ENCODE measurements at regions not wholly inside any gene's neighbourhood (a gene's known extent, or its start where the extent isn't known, plus 50 kb on each side); places are given as distances from the start of the nearest gene placed in this dataset.
A peak's percentile ranks its signal among the peaks of the same experiment; 100 is the strongest.

DNA sequence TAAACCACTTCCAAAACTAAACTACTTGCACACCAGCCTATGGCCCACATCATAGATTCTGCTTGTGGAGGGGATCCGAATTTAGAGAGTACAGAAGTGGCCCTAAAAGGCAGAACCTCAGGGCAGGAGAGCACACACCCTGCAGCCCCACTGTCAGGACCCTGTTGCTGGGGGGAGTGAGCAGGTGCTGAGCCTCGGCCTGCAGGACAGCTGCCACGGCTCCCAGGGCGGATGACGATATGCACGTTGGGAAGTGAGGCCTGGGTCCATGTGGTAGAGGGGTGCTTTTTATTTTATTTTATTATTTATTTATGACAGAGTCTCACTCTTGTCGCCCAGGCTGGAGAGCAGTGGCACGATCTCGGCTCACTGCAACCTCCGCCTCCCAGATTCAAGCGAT lies 73.5 kb downstream of the TNFAIP2 start:
- WGBS (ENCODE audit: low lambda C conversion rate), result 90% methylated on average over 10 of the region's 11 CpGs
- Histone ChIP-seq H3K27ac (ENCODE audit: extremely low read length, insufficient read depth, low read length) (no peak overlapping the region), H3K79me2 (ENCODE audit: insufficient read depth, low read length) (no peaks in the 10 kb centered on the region), H3K27me3 (ENCODE audit: control insufficient read depth in 1 of 2, insufficient read depth in 2 of 2, low read length in 2 of 2) (no peaks in the 10 kb centered on the region), H3K4me3 (replicated peaks in 1 of 3; ENCODE audit: insufficient read depth in 1 of 3, low read depth in 2 of 3, low read length in 3 of 3) (no peak overlapping the region), H3K9ac (ENCODE audit: insufficient read depth, low read depth, low read length) (no peak overlapping the region), H4K20me1 (ENCODE audit: insufficient read depth, low read length) (no peaks in the 10 kb centered on the region), H3K36me3 (replicated peaks in 1 of 2; ENCODE audit: control insufficient read depth in 1 of 2, insufficient read depth in 2 of 2, low read length in 2 of 2) (no peaks in the 10 kb centered on the region), H3K4me2 (ENCODE audit: low read depth, low read length) (no peak overlapping the region), H3K9me3 (ENCODE audit: low read length) (no peaks in the 10 kb centered on the region), H2AFZ (ENCODE audit: low read length) (no peak overlapping the region), H3K4me1 (ENCODE audit: insufficient read depth, low read length) (peaks cover 35% of the 10 kb centered on the region)
- intact Hi-C loops (cut with micrococcal nuclease; ENCODE audit: unreplicated experiment) (no loop called here), in situ Hi-C loops (cut with HindIII; ENCODE audit: extremely low pct_ligation_motif_present, low pct_unique_long_range_greater_than_20kb) (no loop called here)
- no TSS peak for BruUV-seq (replicated peaks)
- POLR2A ChIA-PET, result interaction anchor here (1.0 kb wide), 1 partner anchor 10 kb away, joined by 3 read pairs; no protein-coding TSS in a partner anchor
- FAIRE-seq, result no peak
- TF ChIP-seq SRSF1 (optimal IDR thresholded peaks at IDR 0.05; ENCODE audit: low read depth, low read length) (no peak), ZNF468 (CRISPR knock-in tag; IDR thresholded peaks at IDR 0.05) (no peak), U2AF1 (optimal IDR thresholded peaks at IDR 0.05; ENCODE audit: low read depth, low read length) (no peak)
- TF ChIP-seq, protein P1, sequence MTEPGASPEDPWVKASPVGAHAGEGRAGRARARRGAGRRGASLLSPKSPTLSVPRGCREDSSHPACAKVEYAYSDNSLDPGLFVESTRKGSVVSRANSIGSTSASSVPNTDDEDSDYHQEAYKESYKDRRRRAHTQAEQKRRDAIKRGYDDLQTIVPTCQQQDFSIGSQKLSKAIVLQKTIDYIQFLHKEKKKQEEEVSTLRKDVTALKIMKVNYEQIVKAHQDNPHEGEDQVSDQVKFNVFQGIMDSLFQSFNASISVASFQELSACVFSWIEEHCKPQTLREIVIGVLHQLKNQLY (CRISPR knock-in tag; IDR thresholded peaks at IDR 0.05), result no peak
- CTCF ChIA-PET (ENCODE audit: low intra/inter-chr PET ratio, low total read pairs), result no interaction called here
- ATAC-seq, result no peak
- no peak for DNase-seq (ENCODE audit: low spot score)

DNA sequence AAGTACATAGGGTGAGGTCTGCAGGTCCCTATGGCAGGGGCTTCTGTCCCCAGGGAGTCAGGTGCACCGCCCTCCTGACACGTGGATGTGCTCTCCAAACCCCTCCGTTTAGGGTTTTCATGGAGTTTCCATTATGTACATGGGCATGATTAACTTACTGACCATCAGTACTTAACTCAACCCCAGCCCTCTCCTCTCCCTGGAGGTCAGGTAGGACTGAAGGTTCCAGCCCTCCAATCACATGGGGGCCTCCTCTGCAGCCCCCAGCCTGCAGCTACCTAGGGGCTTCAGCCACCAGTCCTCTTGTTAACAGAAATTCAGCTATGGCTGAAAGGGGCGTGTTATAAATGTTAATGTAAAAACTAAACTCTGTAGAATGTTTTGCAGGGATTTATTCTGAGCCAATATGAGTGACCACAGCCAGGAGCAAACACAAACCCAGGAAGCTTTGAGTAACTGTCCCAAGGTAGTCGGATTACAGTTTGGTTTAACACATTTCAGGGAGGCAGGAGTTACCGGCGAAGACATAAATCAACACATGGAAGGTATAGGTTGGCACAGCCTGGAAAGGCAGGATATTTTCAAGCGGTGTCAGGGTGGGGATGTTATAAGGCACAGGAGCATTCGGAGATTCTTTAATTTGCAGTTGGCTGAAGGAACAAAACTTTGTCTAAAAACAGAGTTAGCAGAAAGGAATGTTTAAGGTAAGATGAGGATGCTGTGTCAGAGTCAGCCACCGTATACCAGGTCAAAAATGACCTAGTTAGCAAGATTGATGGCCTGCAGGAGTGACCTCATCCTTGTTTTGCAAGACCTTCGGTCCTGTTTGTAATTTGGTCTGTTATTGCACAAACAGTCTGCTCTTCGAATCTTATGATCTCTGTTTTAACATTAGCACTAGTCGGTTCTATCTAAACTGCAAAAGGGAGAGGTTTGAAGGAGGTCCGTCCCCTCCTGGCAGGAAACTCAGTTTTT lies 75.2 kb downstream of the TNFAIP2 start:
- ChIA-PET CTCF (ENCODE audit: low intra/inter-chr PET ratio, low total read pairs) (no interaction called here), POLR2A (no interaction called here)
- no peak overlapping the region for H3K4me3 ChIP-seq (replicated peaks in 1 of 3; ENCODE audit: insufficient read depth in 1 of 3, low read depth in 2 of 3, low read length in 3 of 3)
- no peaks in the 10 kb centered on the region for H3K36me3 ChIP-seq (replicated peaks in 1 of 2; ENCODE audit: control insufficient read depth in 1 of 2, insufficient read depth in 2 of 2, low read length in 2 of 2)
- no TSS peak for BruUV-seq (replicated peaks)
- no peaks in the 10 kb centered on the region for H4K20me1 ChIP-seq (ENCODE audit: insufficient read depth, low read length)
- FAIRE-seq (peak; percentile 81), ATAC-seq (peak; percentile 87), DNase-seq (ENCODE audit: low spot score) (peak; percentile 52)
- no peak overlapping the region for H3K9ac ChIP-seq (ENCODE audit: insufficient read depth, low read depth, low read length)
- H3K79me2 ChIP-seq (ENCODE audit: insufficient read depth, low read length), result no peaks in the 10 kb centered on the region
- in situ Hi-C loops (cut with HindIII; ENCODE audit: extremely low pct_ligation_motif_present, low pct_unique_long_range_greater_than_20kb) (no loop called here), intact Hi-C loops (cut with micrococcal nuclease; ENCODE audit: unreplicated experiment) (no loop called here)
- no peaks in the 10 kb centered on the region for H3K9me3 ChIP-seq (ENCODE audit: low read length)
- no peak overlapping the region for H3K27ac ChIP-seq (ENCODE audit: extremely low read length, insufficient read depth, low read length)
- WGBS (ENCODE audit: low lambda C conversion rate), result 15% methylated on average over 12 of the region's 14 CpGs
- no peaks in the 10 kb centered on the region for H3K27me3 ChIP-seq (ENCODE audit: control insufficient read depth in 1 of 2, insufficient read depth in 2 of 2, low read length in 2 of 2)
- H2AFZ ChIP-seq (ENCODE audit: low read length), result no peak overlapping the region
- peaks cover 20% of the 10 kb centered on the region for H3K4me1 ChIP-seq (ENCODE audit: insufficient read depth, low read length)
- H3K4me2 ChIP-seq (ENCODE audit: low read depth, low read length), result peak overlapping the region; percentile 29
- TF ChIP-seq, protein P2, sequence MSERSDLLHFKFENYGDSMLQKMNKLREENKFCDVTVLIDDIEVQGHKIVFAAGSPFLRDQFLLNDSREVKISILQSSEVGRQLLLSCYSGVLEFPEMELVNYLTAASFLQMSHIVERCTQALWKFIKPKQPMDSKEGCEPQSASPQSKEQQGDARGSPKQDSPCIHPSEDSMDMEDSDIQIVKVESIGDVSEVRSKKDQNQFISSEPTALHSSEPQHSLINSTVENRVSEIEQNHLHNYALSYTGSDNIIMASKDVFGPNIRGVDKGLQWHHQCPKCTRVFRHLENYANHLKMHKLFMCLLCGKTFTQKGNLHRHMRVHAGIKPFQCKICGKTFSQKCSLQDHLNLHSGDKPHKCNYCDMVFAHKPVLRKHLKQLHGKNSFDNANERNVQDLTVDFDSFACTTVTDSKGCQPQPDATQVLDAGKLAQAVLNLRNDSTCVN (CRISPR knock-in tag; IDR thresholded peaks at IDR 0.05; ENCODE audit: borderline replicate concordance), result no peak
- TF ChIP-seq RARA (CRISPR knock-in tag; IDR thresholded peaks at IDR 0.05), result 0 out of 2 replicates have a peak, but pooled peaks have one; percentile 18
- TF ChIP-seq, protein P3, sequence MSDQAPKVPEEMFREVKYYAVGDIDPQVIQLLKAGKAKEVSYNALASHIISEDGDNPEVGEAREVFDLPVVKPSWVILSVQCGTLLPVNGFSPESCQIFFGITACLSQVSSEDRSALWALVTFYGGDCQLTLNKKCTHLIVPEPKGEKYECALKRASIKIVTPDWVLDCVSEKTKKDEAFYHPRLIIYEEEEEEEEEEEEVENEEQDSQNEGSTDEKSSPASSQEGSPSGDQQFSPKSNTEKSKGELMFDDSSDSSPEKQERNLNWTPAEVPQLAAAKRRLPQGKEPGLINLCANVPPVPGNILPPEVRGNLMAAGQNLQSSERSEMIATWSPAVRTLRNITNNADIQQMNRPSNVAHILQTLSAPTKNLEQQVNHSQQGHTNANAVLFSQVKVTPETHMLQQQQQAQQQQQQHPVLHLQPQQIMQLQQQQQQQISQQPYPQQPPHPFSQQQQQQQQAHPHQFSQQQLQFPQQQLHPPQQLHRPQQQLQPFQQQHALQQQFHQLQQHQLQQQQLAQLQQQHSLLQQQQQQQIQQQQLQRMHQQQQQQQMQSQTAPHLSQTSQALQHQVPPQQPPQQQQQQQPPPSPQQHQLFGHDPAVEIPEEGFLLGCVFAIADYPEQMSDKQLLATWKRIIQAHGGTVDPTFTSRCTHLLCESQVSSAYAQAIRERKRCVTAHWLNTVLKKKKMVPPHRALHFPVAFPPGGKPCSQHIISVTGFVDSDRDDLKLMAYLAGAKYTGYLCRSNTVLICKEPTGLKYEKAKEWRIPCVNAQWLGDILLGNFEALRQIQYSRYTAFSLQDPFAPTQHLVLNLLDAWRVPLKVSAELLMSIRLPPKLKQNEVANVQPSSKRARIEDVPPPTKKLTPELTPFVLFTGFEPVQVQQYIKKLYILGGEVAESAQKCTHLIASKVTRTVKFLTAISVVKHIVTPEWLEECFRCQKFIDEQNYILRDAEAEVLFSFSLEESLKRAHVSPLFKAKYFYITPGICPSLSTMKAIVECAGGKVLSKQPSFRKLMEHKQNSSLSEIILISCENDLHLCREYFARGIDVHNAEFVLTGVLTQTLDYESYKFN (CRISPR knock-in tag; conservative IDR thresholded peaks at IDR 0.05), result peak; percentile 37; the same call in 1 of the 2 replicates
- TF ChIP-seq, protein P4, sequence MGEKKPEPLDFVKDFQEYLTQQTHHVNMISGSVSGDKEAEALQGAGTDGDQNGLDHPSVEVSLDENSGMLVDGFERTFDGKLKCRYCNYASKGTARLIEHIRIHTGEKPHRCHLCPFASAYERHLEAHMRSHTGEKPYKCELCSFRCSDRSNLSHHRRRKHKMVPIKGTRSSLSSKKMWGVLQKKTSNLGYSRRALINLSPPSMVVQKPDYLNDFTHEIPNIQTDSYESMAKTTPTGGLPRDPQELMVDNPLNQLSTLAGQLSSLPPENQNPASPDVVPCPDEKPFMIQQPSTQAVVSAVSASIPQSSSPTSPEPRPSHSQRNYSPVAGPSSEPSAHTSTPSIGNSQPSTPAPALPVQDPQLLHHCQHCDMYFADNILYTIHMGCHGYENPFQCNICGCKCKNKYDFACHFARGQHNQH (CRISPR knock-in tag; IDR thresholded peaks at IDR 0.05), result no peak

All from HepG2 (cell line).